Lower leg skin (tissue), 4 donors: ENCODE measurements at regions not wholly inside any gene's neighbourhood (a gene's known extent, or its start where the extent isn't known, plus 50 kb on each side); places are given as distances from the start of the nearest gene placed in this dataset.

Experiments
- DNase-seq, 2 donors: peaks; one replicate each; pipeline ENCODE4 v3.0.0-alpha.2; 2019; ENCODE audit warnings: low spot score in 2 of 2
- H3K4me3 ChIP-seq: fragments of 200-600 bp; sonication (generic); 2 replicates; pipeline ENCODE4 v1.5.1; 2017; ENCODE audit warnings: mild to moderate bottlenecking, low read depth; ENCODE audit not compliant: poor library complexity, severe bottlenecking
- CTCF ChIP-seq, 3 donors: fragments of 450-650 bp; IDR thresholded peaks; one replicate each; pipeline ENCODE4 v1.5.1; 2016; ENCODE audit warnings: antibody characterized with exemption in 3 of 3, mild to moderate bottlenecking in 3 of 3, moderate library complexity in 2 of 3
- POLR2A ChIP-seq, 2 donors: fragments of 450-650 bp; IDR thresholded peaks; one replicate each; pipeline ENCODE4 v1.6.1; 2016 to 2017; ENCODE audit warnings: antibody characterized with exemption in 2 of 2, mild to moderate bottlenecking in 1 of 2, moderate library complexity in 1 of 2
- WGBS, 2 donors: methylation state at CpG; one replicate each; pipeline ENCODE4 v1.1.5; 2018; 5-methylcytosine and 5-hydroxymethylcytosine counted together
- intact Hi-C: fragments of 100-400 bp; cut with DNase I; formaldehyde crosslinking; loops from one replicate; pipeline ENCODE4 v1.15.0; 2023; ENCODE audit warnings: low total_unique reads

GRCh38 chr7:18393465-18394118 is 102.0 kb upstream of the HDAC9 start:
- intact Hi-C loops, result no loop called here
- no peak for DNase-seq
- 62% methylated on average over 4 of the region's 4 CpGs for WGBS, 2 donors
- TF ChIP-seq CTCF (IDR thresholded peaks at IDR 0.05), result no peak
- no peak for TF ChIP-seq POLR2A (IDR thresholded peaks at IDR 0.05)
- no peak overlapping the region for H3K4me3 ChIP-seq

GRCh38 chr7:18395868-18396267 is 99.7 kb upstream of the HDAC9 start:
- H3K4me3 ChIP-seq, result no peak overlapping the region
- TF ChIP-seq POLR2A (IDR thresholded peaks at IDR 0.05) (no peak), CTCF (IDR thresholded peaks at IDR 0.05) (no peak)
- 57 to 89% methylated on average over 1 of the region's 1 CpG for WGBS, 2 donors
- intact Hi-C loops, result no loop called here
- no peak for DNase-seq

- TF ChIP-seq POLR2A (IDR thresholded peaks at IDR 0.05) (no peak), CTCF (IDR thresholded peaks at IDR 0.05) (no peak)
- H3K4me3 ChIP-seq, result no peak overlapping the region
- DNase-seq, result no peak
- intact Hi-C loops, result no loop called here
- WGBS, 2 donors, result 72 to 79% methylated on average over 5 of the region's 5 CpGs
These were observed 98.6 kb upstream of the HDAC9 start for GRCh38 chr7:18396953-18397352.

- WGBS, 2 donors, result 83 to 84% methylated on average over 4 of the region's 4 CpGs
- intact Hi-C loops, result no loop called here
- no peak for DNase-seq
- H3K4me3 ChIP-seq, result no peak overlapping the region
- no peak for TF ChIP-seq CTCF (IDR thresholded peaks at IDR 0.05)
- TF ChIP-seq POLR2A (IDR thresholded peaks at IDR 0.05), result no peak
These were observed 95.9 kb upstream of the HDAC9 start for GRCh38 chr7:18399436-18400235.

GRCh38 chr7:18400275-18400674 is 95.3 kb upstream of the HDAC9 start:
- no peak for TF ChIP-seq POLR2A (IDR thresholded peaks at IDR 0.05)
- TF ChIP-seq CTCF (IDR thresholded peaks at IDR 0.05), result no peak
- H3K4me3 ChIP-seq, result no peak overlapping the region
- intact Hi-C loops, result no loop called here
- no peak for DNase-seq
- 70 to 72% methylated on average over 2 of the region's 2 CpGs for WGBS, 2 donors
